ENCODE measurements at regions not wholly inside any gene's neighbourhood (a gene's known extent, or its start where the extent isn't known, plus 50 kb on each side); places are given as distances from the start of the nearest gene placed in this dataset.

DNA sequence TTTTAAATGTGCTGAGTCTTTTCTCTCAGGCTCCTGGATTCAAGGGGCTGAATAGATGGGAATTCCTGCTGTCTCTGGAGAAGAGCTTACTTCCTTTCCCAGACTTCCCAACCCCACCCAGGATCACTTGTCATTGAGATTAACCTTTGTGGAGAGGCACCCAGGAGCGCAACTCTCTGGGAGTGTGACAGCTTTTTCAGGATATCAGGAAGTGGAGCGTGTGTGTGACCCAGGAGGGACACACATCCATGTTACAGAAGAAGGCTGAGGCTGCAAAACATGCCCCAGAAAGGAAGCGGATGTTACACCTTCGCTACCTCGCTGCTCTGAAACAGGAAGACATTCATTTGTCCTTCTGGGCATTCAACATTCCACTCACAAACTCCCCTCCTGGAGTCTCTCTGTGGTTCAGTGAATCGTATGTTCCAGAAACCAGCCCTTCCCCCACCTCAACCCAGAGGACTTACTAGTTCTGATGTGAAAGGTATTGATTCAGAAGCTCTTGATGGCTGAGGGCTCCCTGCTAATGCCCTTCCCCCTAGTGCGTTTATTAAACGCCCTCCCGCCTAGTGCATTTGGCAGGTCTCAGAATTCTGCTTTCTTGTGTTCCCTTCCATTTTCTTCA, 523.9 kb downstream of the TNS1 start:
- Histone ChIP-seq H3K27ac (ENCODE audit: low read length in 2 of 2) (no peak overlapping the region), H3K9me3 (ENCODE audit: control extremely low read depth in 1 of 3, control insufficient read depth in 2 of 3, insufficient read depth in 1 of 3, low read length in 2 of 3) (no peaks in the 10 kb centered on the region), H3K27me3 (replicated peaks in 1 of 4; ENCODE audit: control extremely low read depth in 1 of 4, control insufficient read depth in 3 of 4, insufficient read depth in 4 of 4, low read length in 3 of 4) (no peaks in the 10 kb centered on the region), H3K4me2 (replicated peaks; ENCODE audit: low read depth, low read length, poor library complexity, severe bottlenecking) (no peak overlapping the region), H4K20me1 (ENCODE audit: control insufficient read depth, insufficient read depth, low read length, poor library complexity, severe bottlenecking) (no peaks in the 10 kb centered on the region), H2AFZ (ENCODE audit: insufficient read depth, low read depth, low read length, poor library complexity, severe bottlenecking) (no peak overlapping the region), H3K4me1 (ENCODE audit: control insufficient read depth in 2 of 2, insufficient read depth in 2 of 2, low read length in 2 of 2) (no peaks in the 10 kb centered on the region), H3K9ac (ENCODE audit: low read length) (no peak overlapping the region), H3K4me3 (ENCODE audit: control extremely low read depth in 1 of 5, extremely low read depth in 1 of 5, insufficient read depth in 1 of 5, low read depth in 2 of 5, low read length in 4 of 5) (no peak overlapping the region), H3K79me2 (ENCODE audit: control insufficient read depth, insufficient read depth, low read length) (no peaks in the 10 kb centered on the region), H3K36me3 (replicated peaks in 1 of 2; ENCODE audit: control extremely low read depth in 1 of 2, control insufficient read depth in 1 of 2, extremely low read depth in 1 of 2, insufficient read depth in 2 of 2, low read length in 1 of 2) (no peaks in the 10 kb centered on the region)
- no peak overlapping the region for H3K27ac Mint-ChIP-seq
- no peaks in the 10 kb centered on the region for H3K4me1 Mint-ChIP-seq
- H3K4me3 Mint-ChIP-seq, result no peak overlapping the region
- WGBS (ENCODE audit: insufficient coverage), result 100% methylated on average over 1 of the region's 9 CpGs
- POLR2A ChIA-PET, result no interaction called here
- intact Hi-C loops (cut with micrococcal nuclease), result no loop called here
- DNase-seq, result no peak
- H3K27me3 Mint-ChIP-seq, result peaks cover 26% of the 10 kb centered on the region
- no peak for ATAC-seq (ENCODE audit: low read depth)
- TF ChIP-seq CTCF (IDR thresholded peaks at IDR 0.05) (no peak), EZH2 (IDR thresholded peaks at IDR 0.05; ENCODE audit: borderline replicate concordance, insufficient read depth, low read depth, low read length, poor library complexity, severe bottlenecking) (no peak)
- no peaks in the 10 kb centered on the region for H3K9me3 Mint-ChIP-seq (ENCODE audit: insufficient read depth)
- CTCF ChIA-PET, result no interaction called here

DNA sequence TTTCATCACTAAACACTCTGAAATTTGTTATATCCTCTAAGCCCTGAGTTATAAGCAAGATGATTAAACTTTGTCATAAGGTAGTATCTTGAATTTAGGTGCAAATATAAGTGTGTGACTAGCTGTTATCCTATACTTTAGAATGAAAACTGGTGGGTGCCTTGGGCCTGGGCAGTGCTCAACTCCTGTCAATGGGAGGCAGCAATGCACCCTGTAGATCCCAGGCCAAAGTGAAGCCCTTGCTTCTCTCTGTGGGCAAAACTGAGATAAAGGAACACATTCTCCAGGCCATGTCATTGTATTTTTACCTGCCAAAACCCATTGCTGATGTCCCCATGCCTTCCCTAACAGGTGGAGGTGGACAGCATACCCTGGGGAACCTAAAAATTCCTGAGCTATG, 525.2 kb downstream of the TNS1 start:
- Histone ChIP-seq H3K4me1 (ENCODE audit: control insufficient read depth in 2 of 2, insufficient read depth in 2 of 2, low read length in 2 of 2) (no peaks in the 10 kb centered on the region), H3K27me3 (replicated peaks in 1 of 4; ENCODE audit: control extremely low read depth in 1 of 4, control insufficient read depth in 3 of 4, insufficient read depth in 4 of 4, low read length in 3 of 4) (no peaks in the 10 kb centered on the region), H3K9ac (ENCODE audit: low read length) (no peak overlapping the region), H3K36me3 (replicated peaks in 1 of 2; ENCODE audit: control extremely low read depth in 1 of 2, control insufficient read depth in 1 of 2, extremely low read depth in 1 of 2, insufficient read depth in 2 of 2, low read length in 1 of 2) (no peaks in the 10 kb centered on the region), H2AFZ (ENCODE audit: insufficient read depth, low read depth, low read length, poor library complexity, severe bottlenecking) (no peak overlapping the region), H3K9me3 (ENCODE audit: control extremely low read depth in 1 of 3, control insufficient read depth in 2 of 3, insufficient read depth in 1 of 3, low read length in 2 of 3) (no peaks in the 10 kb centered on the region), H3K79me2 (ENCODE audit: control insufficient read depth, insufficient read depth, low read length) (no peaks in the 10 kb centered on the region), H3K4me3 (ENCODE audit: control extremely low read depth in 1 of 5, extremely low read depth in 1 of 5, insufficient read depth in 1 of 5, low read depth in 2 of 5, low read length in 4 of 5) (no peak overlapping the region), H3K27ac (ENCODE audit: low read length in 2 of 2) (no peak overlapping the region), H3K4me2 (replicated peaks; ENCODE audit: low read depth, low read length, poor library complexity, severe bottlenecking) (no peak overlapping the region), H4K20me1 (ENCODE audit: control insufficient read depth, insufficient read depth, low read length, poor library complexity, severe bottlenecking) (no peaks in the 10 kb centered on the region)
- Mint-ChIP-seq H3K27ac (no peak overlapping the region), H3K27me3 (peaks cover 18% of the 10 kb centered on the region), H3K4me3 (no peak overlapping the region), H3K4me1 (no peaks in the 10 kb centered on the region), H3K9me3 (ENCODE audit: insufficient read depth) (no peaks in the 10 kb centered on the region)
- POLR2A ChIA-PET, result no interaction called here
- no peak for ATAC-seq (ENCODE audit: low read depth)
- no peak for DNase-seq
- intact Hi-C loops (cut with micrococcal nuclease), result no loop called here
- TF ChIP-seq CTCF (IDR thresholded peaks at IDR 0.05) (no peak), EZH2 (IDR thresholded peaks at IDR 0.05; ENCODE audit: borderline replicate concordance, insufficient read depth, low read depth, low read length, poor library complexity, severe bottlenecking) (no peak)
- CTCF ChIA-PET, result no interaction called here
